Posterior cingulate gyrus (tissue), 11 donors: ENCODE measurements at regions not wholly inside any gene's neighbourhood (a gene's known extent, or its start where the extent isn't known, plus 50 kb on each side); places are given as distances from the start of the nearest gene placed in this dataset.

Source experiments
- DNase-seq, 10 donors: peaks; one replicate each; pipeline versions ENCODE4 v3.0.0 to v3.0.0-alpha.2; 2020 to 2021; ENCODE audit warnings: mixed read lengths in 3 of 10
- intact Hi-C: fragments of 100-400 bp; cut with DNase I; formaldehyde crosslinking; loops from one replicate; pipeline ENCODE4 v1.15.1; 2023

DNA sequence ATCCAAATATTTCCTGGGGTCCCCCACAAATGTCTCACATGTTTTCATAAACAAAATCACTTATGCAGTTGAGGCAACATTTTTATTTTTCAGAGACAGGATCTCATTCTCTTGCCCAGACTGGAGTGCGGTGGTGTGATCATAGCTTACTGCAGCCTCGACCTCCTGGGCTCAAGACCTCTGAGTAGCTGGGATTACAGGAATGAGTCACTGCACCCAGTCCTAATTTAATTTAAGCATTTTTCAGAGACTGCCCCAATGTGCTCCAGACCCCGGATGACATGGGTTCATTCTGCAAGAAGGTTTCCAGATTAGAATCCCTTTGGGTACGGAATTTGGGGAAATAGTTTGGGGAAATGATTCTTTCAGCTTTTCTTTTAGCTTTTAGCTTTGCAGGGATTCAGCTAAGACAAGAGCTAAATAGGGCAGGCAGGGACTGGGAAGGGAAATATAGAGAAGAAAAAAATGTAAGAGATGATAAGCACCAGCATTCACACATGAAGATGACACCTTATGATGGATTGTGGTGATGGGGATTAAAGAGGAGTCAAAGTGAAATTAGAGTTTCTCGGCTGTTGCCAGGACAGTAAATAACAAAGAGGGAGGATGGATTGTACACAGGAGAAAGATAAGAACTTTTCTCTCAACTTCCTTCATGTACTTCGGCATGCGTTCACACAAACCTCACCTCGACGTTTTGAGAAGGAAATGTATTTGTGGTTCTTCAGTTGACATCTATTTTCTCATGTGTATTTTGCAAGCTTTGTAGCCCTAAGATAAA is 169.4 kb upstream of the TAB2 start:
- intact Hi-C loops = no loop called here

DNA sequence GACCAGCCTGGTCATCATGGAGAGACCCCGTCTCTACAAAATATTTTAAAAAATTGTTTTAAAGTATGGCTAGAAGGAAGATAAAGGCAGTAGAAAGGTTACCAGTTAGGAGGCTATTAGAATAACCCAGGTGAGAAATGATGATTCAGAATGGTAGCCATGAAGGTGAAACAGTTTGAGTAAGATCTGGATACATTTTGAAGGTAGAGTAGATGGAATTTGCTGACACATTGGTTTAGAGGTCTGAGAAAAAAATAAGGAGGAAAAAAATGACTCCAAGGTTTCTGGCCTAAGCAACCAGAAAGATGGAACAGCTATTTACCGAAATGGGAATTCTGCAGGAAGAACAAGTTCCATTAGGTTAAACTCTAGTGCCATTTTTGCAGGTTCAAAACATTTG is 167.9 kb upstream of the TAB2 start:
- intact Hi-C loops = no loop called here

More for the DNA sequence above, 169.4 kb upstream of the TAB2 start:
- no peak for DNase-seq

DNA sequence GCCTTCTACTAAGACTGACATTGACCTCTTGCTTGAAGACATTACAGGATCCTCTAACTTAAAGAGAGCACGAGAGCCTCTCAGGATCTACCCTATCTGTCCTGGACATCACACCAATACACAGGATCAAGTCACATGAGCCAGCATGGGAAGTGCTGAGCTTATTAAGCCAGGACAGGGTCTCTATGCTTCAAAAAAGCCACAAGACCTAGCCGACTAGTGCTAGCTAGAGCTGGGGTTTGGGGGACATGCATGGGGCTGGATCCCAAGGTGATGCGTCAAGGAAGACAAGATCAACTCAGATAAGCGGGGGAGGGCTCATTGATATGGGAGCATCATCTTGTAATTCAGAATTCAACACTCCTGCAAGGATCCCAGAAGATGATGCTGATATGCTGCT is 167.2 kb upstream of the TAB2 start:
- no peak for DNase-seq
- intact Hi-C loops = no loop called here

More for the DNA sequence above, 167.9 kb upstream of the TAB2 start:
- no peak for DNase-seq

DNA sequence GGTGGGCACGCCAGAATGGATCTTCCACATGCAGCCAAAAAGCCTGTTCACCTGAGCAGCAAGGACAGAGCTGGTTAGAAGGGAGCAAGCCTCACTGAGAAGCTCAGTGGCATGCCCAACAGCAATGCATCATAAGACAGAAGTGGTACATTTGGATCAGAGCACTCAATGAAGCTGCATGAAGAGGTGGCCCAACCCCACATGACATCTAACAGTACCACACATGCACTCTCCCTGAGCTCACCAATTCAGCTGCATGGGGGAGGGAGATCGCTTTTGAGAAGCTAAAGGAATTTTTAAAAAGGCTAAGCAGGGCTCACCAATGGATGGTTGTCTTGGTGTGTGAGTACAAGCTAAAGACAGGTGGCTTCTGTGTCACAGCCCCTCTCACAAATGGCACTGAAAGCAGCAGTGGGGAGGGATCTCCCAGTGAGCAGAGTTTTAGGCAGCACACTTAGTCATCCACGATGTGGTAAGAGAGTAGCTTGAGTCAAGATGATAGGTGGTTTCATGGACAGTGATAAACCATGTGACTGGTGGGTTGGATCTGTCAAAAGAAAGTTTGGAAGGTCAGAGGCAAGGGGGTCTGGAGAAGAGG is 166.6 kb upstream of the TAB2 start:
- no peak for DNase-seq
- intact Hi-C loops = no loop called here

DNA sequence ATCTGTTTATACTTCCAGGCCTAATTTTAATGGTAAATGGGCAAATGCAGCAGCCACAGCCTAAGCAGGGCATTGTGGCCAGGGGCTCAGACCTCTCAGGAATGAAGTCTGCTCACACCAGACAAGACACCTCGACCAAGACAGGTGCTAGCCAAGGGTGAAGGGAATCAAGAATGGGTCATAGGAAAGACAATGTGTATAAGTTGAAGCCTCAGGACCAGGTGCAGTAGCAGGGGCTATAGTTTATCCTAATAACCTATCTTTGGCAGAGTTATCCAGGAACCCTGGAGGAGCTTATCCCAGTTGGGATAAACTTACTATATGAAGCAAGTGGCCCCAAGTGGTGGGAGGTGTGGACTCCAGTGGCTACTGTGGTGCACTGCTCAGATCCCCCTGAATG is 165.0 kb upstream of the TAB2 start:
- intact Hi-C loops = no loop called here
- no peak for DNase-seq

DNA sequence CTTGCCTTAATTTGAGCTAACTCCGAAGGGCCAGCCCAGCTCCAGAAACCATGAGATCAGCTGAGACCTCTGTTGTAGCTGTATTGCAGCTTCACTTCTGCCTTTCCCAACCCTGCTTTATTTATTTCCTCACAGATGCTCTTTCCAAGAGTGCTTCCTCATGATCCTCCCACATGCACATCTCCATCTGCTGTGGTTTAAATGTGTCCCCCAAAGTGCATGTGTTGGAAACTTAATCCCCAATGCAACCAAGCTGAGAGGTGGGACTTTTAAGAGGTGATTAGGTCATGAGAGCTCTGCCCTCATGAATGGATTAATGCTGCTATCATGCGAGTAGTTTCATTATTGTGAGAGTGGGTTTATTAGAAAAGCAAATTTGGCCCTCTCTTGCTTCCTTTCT is 164.4 kb upstream of the TAB2 start:
- DNase-seq = peak in 1 of 10 donors; percentile 25
- intact Hi-C loops = no loop called here

DNA sequence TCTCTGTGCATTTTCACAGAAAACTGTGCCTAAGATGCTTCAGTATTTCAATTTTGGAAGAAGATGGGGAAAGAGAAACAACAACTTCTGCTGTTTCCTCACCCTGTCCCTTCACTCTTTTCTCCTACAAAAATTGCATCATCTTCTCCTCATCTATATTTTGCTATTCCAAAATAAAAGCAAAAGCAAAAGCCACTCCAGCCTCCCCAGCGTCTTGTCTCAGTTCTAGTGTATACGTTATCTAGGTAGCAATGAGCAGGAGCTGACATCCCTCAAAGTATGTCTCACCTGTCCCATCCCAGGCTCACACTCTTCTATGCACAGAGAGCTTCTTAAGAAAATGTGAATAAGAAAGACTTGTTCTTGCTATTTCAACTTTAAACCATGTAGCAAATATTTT is 163.8 kb upstream of the TAB2 start:
- DNase-seq = no peak
- intact Hi-C loops = no loop called here

DNA sequence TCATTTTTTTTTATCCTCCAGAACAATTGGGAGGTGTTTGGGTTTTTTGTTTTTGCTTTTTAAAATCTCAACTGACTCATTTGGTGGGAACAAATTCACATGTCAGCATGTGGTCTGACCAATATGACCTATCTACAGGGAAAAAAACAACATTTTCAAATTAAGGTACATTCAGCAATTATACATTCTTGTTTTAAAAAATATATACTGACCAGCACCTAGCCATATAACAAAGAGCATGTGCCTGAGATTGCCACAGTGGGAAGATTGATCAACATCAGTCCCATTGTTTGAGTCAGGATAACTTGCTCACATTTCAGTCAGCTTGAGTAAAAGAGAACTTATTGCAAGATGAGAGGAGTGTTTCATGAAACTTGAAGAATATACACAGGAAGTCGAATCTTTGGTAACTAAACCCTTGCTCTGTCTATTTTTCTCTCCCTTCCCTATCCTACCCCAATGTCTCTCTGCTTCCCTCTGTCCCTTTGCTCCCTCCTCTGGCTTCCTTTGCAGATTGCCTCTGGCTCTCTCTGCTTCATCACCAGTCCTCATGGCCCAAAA is 163.2 kb upstream of the TAB2 start:
- DNase-seq = no peak
- intact Hi-C loops = no loop called here

DNA sequence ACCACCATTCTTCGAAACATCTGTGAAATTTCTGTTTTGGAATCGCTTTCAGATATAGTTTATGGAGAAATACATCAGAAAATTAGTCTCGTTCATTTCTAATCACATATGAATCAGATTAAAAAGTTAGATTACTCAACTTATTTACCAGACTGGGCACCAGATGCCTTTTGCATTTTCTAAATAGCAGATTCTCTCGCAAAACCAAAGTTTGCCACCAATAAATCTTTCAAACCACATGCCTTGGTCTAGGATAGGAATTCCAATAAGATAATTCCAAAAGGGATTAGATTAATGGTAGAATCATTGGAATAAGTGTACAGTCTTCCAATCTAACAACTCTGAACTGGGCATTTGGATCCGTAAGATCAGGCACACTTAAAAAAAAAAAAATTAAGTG is 160.4 kb upstream of the TAB2 start:
- no peak for DNase-seq
- intact Hi-C loops = no loop called here

DNA sequence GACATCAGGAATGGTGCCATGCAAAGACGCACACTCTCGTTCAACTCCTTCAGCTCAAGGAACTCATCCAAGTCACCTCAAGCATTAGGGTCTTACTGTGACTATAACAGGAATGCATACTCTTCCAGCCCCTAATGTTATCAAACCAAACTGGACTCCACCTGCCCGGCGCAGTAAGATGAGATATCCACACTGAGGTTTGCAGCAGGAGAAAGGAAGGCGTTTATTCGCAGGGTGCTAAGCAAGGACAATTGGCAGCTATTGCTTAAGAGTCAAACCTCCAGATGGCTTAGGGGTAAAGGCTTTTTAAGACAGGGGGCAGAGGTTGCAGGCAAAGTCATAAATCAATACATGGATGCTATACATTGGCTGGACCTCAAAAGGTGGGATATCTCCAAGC is 159.4 kb upstream of the TAB2 start:
- no peak for DNase-seq
- intact Hi-C loops = no loop called here

DNA sequence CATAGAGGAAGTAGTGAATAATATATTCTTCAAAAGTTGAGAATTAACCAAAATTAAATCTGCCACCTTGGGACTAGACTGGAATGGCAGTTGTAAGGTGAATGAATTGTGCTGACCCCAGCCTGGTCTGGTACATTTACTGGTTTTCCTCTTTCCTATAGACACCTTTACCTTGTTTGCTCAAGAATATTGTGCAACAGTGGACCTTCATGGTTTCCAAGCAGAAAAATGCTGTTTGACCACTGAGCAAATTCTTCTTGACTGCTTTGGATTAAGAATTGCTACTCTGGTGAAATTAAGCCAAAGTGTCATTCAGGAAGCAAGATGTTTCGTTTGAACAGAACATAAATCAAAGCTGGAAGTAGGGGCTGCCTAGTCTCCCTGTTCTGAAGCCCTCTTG is 156.6 kb upstream of the TAB2 start:
- no peak for DNase-seq
- intact Hi-C loops = no loop called here

DNA sequence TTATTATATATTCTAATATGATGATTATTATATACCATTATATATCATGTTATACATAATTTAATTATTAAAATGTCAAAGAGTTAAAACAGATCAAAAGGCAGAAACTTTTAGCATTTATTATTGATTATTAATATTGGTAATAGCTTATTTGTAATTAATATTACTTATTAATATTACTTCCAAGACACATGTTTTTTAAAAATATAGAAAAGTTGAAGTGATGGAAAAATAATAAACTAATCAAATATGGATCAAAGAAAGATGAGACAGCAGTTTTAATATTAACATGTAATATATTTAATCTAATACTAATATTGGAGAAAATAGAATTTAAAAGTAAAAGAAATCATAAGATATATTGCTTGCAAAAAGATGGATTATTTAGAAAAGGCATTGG is 154.6 kb upstream of the TAB2 start:
- intact Hi-C loops = no loop called here
- DNase-seq = no peak

DNA sequence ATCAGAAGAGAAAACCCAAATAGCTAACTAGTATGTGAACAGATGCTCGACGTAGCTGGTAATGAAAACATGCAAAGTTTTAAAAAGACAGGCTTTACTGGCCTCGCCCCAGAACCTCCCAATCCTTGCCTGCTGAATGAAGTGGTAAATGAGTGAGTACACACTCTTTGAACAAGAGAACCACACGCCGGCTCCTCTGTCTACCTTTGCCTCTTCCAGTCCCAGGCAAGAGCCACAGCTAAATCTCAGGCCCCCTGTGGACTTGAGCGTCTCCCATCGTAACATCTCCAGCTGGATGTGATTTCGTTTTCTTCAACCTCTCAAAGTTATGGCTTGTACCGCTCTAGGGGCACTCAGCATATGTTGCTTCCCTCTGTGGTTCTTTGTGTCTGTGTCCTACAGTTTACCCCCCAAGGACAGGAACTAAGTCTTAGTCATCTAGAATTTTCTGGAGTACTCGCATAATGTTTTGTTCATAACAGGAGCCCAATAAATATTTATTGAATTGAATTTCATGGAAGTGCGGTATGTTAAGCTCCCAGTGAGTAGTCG is 153.2 kb upstream of the TAB2 start:
- intact Hi-C loops = no loop called here
- no peak for DNase-seq

DNA sequence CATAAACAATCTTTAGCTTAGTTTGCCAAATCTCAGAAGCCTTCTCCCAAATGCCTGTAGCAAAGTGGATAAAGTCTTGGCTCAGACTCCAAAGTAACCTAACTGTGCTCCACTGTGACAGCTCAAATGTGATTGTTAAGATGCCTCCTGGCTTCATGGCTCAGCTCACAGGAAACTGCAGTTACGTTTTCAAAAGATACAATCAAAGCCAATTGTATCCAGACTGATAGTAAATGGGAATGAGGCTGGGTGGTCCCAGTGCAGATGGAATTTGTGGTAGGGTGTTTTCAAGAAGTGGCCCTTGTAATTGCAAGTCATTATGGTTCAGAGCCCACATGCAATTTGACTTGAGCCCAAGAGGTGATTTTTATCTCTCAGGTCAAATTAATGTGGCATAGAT is 151.2 kb upstream of the TAB2 start:
- intact Hi-C loops = no loop called here
- DNase-seq = no peak

DNA sequence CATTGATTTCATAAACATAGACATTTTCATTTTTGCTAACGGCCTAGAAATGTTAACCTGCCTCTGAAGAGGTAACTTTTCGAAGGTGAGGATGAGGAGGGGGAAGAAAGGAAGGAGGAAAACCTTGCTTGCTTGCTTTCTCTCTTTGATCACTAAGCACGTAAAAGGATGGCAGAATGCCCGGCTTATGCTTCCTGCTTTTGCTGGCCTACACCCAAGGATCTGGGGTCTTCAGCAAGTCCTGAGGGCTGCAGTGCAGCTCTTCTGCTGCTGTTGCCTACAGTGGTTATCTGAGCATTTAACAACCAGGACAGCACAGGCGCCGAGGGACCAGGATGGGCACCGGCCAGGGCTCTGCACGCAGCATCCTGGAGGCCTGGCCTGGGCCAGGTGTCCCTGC is 150.8 kb upstream of the TAB2 start:
- intact Hi-C loops = no loop called here
- DNase-seq = no peak

DNA sequence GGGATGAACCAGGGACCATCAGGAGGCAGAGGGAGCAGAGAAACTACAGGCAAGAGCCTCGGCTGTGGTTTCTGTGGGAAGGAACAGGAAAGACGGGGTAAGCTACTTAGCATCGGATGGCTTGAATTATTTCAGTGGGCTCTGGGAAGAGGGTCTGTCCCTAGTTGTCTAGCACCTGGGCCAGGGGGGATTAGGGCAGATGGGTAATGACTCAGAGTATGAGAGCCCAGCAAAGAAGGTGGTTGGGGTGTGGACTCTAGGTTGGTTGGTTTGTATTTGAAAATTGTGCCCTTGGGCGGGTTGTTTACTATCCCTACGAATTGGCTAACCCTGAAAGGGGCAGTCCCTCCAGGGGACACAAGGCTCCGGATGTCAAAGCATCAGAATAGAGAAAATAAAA is 148.5 kb upstream of the TAB2 start:
- no peak for DNase-seq

DNA sequence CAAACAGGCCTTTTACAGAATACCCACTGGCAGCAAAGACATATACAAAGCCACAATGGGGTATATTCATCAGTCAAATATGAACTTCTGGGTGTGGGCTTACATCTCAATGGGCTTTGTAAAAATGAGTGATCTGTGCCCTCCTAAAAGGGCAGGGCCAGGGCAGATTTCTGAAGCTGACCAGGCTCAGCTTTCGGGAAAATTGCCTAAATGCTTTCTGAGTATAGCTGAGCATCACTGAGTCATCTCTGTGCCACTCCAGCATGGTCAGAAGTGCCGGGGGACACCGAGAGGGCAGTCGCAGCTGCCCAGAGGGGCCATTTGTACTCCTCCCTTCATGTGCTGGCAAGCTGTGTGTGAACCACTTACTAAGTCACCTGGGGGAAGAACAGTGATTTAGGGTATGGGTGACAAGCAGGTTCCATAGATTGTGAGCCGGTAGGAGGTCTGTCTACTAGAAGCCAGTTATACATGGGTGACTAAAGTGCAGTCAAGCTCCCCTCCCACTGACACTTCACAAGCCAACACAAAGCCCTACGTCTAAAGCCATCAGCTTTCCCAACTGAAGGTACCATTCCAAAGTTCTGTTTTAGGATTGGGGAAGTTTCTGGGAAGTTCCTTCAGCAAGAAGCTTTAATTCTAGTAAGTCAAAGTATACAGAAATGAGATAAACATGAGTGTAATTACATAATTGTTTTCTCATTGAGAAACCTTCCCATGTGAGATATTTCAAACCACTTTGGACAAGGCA is 147.6 kb upstream of the TAB2 start:
- intact Hi-C loops = no loop called here
- DNase-seq = no peak

More for the DNA sequence above, 148.5 kb upstream of the TAB2 start:
- intact Hi-C loops = no loop called here

DNA sequence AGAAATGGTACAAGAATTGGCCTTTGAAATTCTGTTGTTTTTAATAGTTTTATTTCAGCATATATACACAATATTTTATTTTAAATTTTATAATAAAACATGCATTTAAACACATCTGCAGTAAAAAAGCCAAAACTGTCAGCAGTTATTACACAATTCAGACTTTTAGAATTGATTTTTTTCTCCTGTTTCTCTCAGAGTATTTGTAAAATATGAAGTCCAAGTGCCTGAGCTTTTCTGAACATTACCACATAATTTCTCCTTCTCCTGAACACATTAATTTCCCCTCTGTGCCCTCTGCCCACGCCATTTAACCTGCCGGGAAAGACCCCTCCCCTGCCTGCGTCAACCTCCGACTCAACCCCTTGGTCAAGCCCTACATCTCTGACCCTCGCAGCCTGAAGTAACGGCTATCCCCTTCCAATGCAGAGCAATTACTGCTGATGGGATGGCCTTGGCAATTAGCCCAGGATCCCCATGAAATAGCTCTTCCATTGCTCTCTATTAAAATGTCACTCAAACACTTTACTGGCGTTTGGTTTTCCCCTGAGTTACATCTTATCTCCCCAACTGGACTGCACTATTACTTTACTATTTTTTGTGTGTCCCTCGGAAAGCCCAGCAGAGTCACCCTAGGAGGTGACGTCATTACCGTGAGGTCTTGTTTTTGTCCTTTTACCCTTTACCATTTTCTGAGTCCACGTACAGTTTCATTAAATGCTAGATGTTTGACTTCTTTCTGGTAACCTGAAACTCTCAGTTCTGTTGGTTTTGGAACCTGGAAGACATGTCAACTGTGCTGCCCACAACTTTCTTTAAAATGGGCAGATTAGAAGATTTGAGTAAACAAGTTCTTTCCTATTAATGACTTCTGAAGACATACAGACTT is 146.7 kb upstream of the TAB2 start:
- intact Hi-C loops = no loop called here
- DNase-seq = no peak

DNA sequence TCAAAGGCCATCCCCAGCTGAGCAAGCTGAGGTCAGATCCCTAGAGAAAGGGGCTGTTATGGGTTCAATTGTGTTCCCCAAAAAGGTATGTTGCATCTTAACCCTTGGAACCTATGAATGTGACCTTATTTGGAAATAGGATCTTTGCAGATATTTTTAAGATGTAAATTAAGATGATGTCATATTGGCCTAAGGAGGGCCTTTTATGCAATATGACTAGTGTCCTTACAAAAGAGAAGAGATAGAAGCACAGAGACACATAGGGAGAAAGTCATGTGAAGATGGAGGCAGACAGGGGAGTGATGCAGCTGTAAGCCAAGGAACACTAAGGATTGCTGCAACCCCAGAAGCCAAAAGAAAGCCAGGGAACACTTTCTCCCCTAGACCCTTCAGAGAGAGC is 144.3 kb upstream of the TAB2 start:
- intact Hi-C loops = no loop called here
- DNase-seq = no peak

DNA sequence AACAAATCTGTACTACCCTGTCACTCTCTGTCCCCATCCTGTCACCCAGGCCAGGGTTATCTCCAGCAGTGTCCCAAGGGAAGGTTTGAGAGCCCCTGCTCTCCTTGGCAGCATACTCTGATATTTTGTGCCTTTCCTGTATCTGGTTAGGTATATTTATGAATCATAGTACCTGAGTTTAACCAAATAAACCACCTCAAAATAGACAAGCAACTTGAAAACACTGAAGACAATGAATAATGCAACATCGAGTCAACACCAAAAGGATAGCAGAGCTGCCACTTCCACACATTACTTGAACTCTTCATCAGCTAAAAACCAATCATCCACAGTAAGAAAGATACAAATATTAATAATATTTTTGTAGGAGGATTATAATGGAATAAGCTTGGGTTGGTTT is 142.6 kb upstream of the TAB2 start:
- DNase-seq = no peak
- intact Hi-C loops = no loop called here
